Activated CD4-positive, alpha-beta T cell treated with anti-CD3 and anti-CD28 coated beads, Interleukin-2, amount 10 ng/mL, durations not matched to agents 7 days and 5 days (primary cell): ENCODE measurements at regions not wholly inside any gene's neighbourhood (a gene's known extent, or its start where the extent isn't known, plus 50 kb on each side); places are given as distances from the start of the nearest gene placed in this dataset.

Source experiments
- CTCF ChIA-PET: fragments of 350-600 bp; sonication (Branson Sonifier 250); formaldehyde crosslinking; loops from one replicate; lab custom pipeline; 2021; ENCODE audit warnings: antibody characterized with exemption; lab: Charles Lee
- POLR2A ChIA-PET: fragments of 350-600 bp; sonication (Branson Sonifier 250); formaldehyde crosslinking; loops from one replicate; lab custom pipeline; 2021; ENCODE audit warnings: antibody characterized with exemption; lab: Charles Lee
- DNase-seq: peaks from one replicate; pipeline ENCODE4 v3.0.0-alpha.2; 2020
- H3K27ac Mint-ChIP-seq: one replicate; pipeline ENCODE4 v1.8.0; 2021; ENCODE audit warnings: mild to moderate bottlenecking, moderate library complexity, mixed read lengths
- H3K27me3 Mint-ChIP-seq: one replicate; pipeline ENCODE4 v1.8.0; 2021; ENCODE audit warnings: mixed read lengths
- H3K36me3 Mint-ChIP-seq: one replicate; pipeline ENCODE4 v1.8.0; 2021; ENCODE audit warnings: low read depth, mixed read lengths
- H3K4me1 Mint-ChIP-seq: one replicate; pipeline ENCODE4 v1.8.0; 2021; ENCODE audit warnings: mixed read lengths
- H3K4me3 Mint-ChIP-seq: one replicate; pipeline ENCODE4 v1.8.0; 2021; ENCODE audit warnings: mild to moderate bottlenecking, moderate library complexity, mixed read lengths
- H3K9me3 Mint-ChIP-seq: one replicate; pipeline ENCODE4 v1.8.0; 2021; ENCODE audit warnings: mixed read lengths

DNA sequence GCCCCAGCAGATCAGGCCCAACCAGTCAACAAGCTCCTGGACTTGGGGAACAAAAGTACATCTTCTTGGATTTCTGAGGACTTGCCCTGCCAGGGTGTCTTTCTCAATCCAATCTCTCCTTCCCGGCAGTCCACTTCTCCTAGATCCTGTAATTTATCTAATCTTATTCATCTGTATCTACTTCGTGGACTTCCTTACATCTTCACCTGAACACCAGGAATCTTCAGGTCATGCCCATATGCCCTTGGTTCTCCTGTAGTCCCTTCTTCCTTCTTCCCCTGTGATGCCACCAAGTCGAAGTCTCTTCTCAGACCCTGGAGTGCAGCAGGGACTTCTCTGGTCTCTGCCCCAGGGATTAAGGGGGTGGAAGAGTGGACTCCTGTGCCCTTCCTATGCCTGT, 100.3 kb downstream of the ZNF280B start:
- H3K4me3 Mint-ChIP-seq, result no peak overlapping the region
- no peaks in the 10 kb centered on the region for H3K36me3 Mint-ChIP-seq
- DNase-seq, result no peak
- H3K9me3 Mint-ChIP-seq, result no peaks in the 10 kb centered on the region
- peak overlapping the region; percentile 15 for H3K27ac Mint-ChIP-seq
- peaks cover 42% of the 10 kb centered on the region for H3K27me3 Mint-ChIP-seq
- no peaks in the 10 kb centered on the region for H3K4me1 Mint-ChIP-seq
- ChIA-PET CTCF (interaction anchor here (1.3 kb wide), 1 partner anchor 19 kb away, joined by 3 read pairs; no protein-coding TSS in a partner anchor), POLR2A (no interaction called here)

DNA sequence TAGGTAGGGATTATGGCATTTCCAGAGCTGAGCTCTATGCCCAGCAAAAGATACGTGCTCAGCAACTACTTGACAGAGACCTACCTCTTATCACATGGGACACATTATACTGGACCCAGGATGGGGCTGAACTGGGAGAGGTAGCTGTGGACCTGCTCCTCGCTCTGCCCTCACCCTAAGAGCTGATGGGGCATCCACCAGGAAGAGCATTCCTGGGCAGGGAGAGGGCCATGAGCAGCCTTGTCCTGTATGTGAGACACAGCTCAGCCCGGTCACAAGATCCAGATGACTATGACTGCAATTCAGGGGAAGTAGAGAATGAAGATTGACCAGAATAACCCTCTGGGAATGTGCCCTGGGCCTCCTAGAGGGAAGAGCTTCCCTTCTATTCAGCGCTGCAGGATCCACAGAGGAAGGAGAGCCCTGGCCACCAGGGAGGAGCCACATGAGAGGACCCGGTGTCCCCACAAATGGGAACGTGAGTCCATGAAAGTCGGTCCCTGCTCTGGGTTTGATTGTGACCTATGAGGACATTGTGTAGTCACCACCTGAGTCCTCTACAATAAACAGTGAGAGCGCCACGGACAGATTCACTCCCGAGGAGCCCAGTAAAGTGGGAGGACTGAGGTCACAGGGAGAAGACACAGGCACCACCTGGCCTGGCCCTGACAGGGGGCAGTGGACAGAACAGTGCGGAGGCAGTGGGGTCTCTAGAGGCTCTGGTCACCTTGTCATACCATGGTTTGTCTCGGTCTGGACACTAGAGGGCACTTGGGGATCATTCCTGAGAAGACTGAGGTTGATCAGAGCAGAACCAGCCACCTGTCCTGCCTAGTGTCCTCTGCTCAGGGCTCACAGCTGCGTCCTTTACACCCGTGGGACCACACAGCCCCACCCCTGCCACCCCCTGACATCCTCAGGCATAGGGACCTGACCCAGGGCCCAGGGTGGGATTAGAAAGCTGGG, 99.5 kb downstream of the ZNF280B start:
- DNase-seq, result no peak
- CTCF ChIA-PET, result interaction anchor here (1.3 kb wide), 1 partner anchor 18 kb away, joined by 3 read pairs; no protein-coding TSS in a partner anchor
- Mint-ChIP-seq H3K27me3 (peaks cover 49% of the 10 kb centered on the region), H3K4me1 (no peaks in the 10 kb centered on the region), H3K36me3 (no peaks in the 10 kb centered on the region), H3K27ac (no peak overlapping the region), H3K4me3 (no peak overlapping the region), H3K9me3 (no peaks in the 10 kb centered on the region)
- POLR2A ChIA-PET, result no interaction called here

DNA sequence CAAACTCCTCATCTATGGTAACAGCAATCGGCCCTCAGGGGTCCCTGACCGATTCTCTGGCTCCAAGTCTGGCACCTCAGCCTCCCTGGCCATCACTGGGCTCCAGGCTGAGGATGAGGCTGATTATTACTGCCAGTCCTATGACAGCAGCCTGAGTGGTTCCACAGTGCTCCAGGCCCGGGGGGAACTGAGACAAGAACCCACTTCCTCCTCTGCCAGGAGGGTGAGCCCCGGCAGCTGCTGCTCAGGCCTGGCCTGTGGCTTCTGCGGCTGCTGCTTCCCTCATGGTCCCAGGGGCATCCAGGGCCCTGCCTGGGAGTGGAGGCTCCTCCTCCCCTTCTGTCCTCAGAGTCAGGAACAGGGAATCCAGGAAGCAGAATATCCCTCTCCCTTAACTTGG, 98.4 kb downstream of the ZNF280B start:
- Mint-ChIP-seq H3K36me3 (no peaks in the 10 kb centered on the region), H3K27me3 (peaks cover 59% of the 10 kb centered on the region), H3K9me3 (no peaks in the 10 kb centered on the region), H3K4me3 (no peak overlapping the region), H3K4me1 (no peaks in the 10 kb centered on the region), H3K27ac (no peak overlapping the region)
- no peak for DNase-seq
- CTCF ChIA-PET, result interaction anchor here (0.6 kb wide), 1 partner anchor 124 kb away, joined by 5 read pairs; no protein-coding TSS in a partner anchor
- POLR2A ChIA-PET, result no interaction called here

GRCh38 chr22:22410677-22411076, 97.9 kb downstream of the ZNF280B start:
- POLR2A ChIA-PET, result no interaction called here
- DNase-seq, result no peak
- Mint-ChIP-seq H3K9me3 (no peaks in the 10 kb centered on the region), H3K36me3 (no peaks in the 10 kb centered on the region), H3K27ac (no peak overlapping the region), H3K4me1 (no peaks in the 10 kb centered on the region), H3K4me3 (no peak overlapping the region), H3K27me3 (peaks cover 65% of the 10 kb centered on the region)
- CTCF ChIA-PET, result interaction anchor here (0.6 kb wide), 1 partner anchor 123 kb away, joined by 5 read pairs; no protein-coding TSS in a partner anchor

- Mint-ChIP-seq H3K4me3 (no peak overlapping the region), H3K27me3 (peaks cover 66% of the 10 kb centered on the region), H3K9me3 (no peaks in the 10 kb centered on the region), H3K36me3 (no peaks in the 10 kb centered on the region), H3K4me1 (no peaks in the 10 kb centered on the region), H3K27ac (no peak overlapping the region)
- CTCF ChIA-PET, result interaction anchor here (1.2 to 1.5 kb wide), 3 partner anchors 8 to 15 kb away, joined by 3 read pairs; no protein-coding TSS in a partner anchor
- no peak for DNase-seq
- POLR2A ChIA-PET, result no interaction called here
Observed at GRCh38 chr22:22414266-22414665, 94.3 kb downstream of the ZNF280B start.

GRCh38 chr22:22417495-22418162, 90.9 kb downstream of the ZNF280B start:
- Mint-ChIP-seq H3K4me1 (no peaks in the 10 kb centered on the region), H3K4me3 (no peak overlapping the region), H3K27me3 (peaks cover 65% of the 10 kb centered on the region), H3K27ac (no peak overlapping the region), H3K36me3 (no peaks in the 10 kb centered on the region), H3K9me3 (no peaks in the 10 kb centered on the region)
- CTCF ChIA-PET, result no interaction called here
- DNase-seq, result no peak
- POLR2A ChIA-PET, result no interaction called here

DNA sequence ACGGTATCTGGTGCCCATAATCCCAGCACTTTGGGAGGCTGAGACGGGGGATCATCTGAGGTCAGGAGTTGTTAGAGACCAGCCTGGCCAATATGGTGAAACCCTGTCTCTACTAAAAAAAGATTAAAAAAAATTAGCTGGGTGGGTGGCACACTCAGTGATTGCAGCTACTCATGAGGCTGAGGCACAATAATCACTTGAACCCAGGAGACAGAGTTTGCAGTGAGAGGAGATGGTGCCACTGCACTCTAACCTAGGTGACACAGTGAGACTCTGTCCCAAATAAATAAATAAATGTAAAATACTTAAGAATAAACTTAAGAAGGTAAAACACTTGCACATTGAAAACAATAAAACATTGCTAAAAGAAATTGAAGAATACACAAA, 90.4 kb downstream of the ZNF280B start:
- POLR2A ChIA-PET, result no interaction called here
- H3K27me3 Mint-ChIP-seq, result peaks cover 60% of the 10 kb centered on the region
- no peak overlapping the region for H3K27ac Mint-ChIP-seq
- no peak for DNase-seq
- no peaks in the 10 kb centered on the region for H3K4me1 Mint-ChIP-seq
- H3K9me3 Mint-ChIP-seq, result no peaks in the 10 kb centered on the region
- CTCF ChIA-PET, result no interaction called here
- H3K4me3 Mint-ChIP-seq, result no peak overlapping the region
- H3K36me3 Mint-ChIP-seq, result no peaks in the 10 kb centered on the region

- Mint-ChIP-seq H3K4me3 (no peak overlapping the region), H3K9me3 (no peaks in the 10 kb centered on the region), H3K27me3 (peaks cover 54% of the 10 kb centered on the region), H3K36me3 (no peaks in the 10 kb centered on the region), H3K27ac (no peak overlapping the region), H3K4me1 (no peaks in the 10 kb centered on the region)
- no peak for DNase-seq
- POLR2A ChIA-PET, result no interaction called here
- CTCF ChIA-PET, result interaction anchor here (0.6 kb wide), 1 partner anchor 418 kb away, joined by 5 read pairs; no protein-coding TSS in a partner anchor
Observed at GRCh38 chr22:22418957-22419356, 89.6 kb downstream of the ZNF280B start.

- ChIA-PET POLR2A (no interaction called here), CTCF (no interaction called here)
- peaks cover 43% of the 10 kb centered on the region for H3K27me3 Mint-ChIP-seq
- H3K4me3 Mint-ChIP-seq, result no peak overlapping the region
- no peak overlapping the region for H3K27ac Mint-ChIP-seq
- no peaks in the 10 kb centered on the region for H3K9me3 Mint-ChIP-seq
- H3K4me1 Mint-ChIP-seq, result no peaks in the 10 kb centered on the region
- no peaks in the 10 kb centered on the region for H3K36me3 Mint-ChIP-seq
- no peak for DNase-seq
Observed at GRCh38 chr22:22420580-22420979, 88.0 kb downstream of the ZNF280B start.

GRCh38 chr22:22421392-22421791, 87.2 kb downstream of the ZNF280B start:
- H3K27me3 Mint-ChIP-seq, result peaks cover 40% of the 10 kb centered on the region
- CTCF ChIA-PET, result interaction anchor here (1.7 kb wide), 1 partner anchor 9 kb away, joined by 4 read pairs; no protein-coding TSS in a partner anchor
- no peaks in the 10 kb centered on the region for H3K36me3 Mint-ChIP-seq
- H3K9me3 Mint-ChIP-seq, result no peaks in the 10 kb centered on the region
- no peak for DNase-seq
- POLR2A ChIA-PET, result no interaction called here
- no peak overlapping the region for H3K4me3 Mint-ChIP-seq
- no peak overlapping the region for H3K27ac Mint-ChIP-seq
- H3K4me1 Mint-ChIP-seq, result no peaks in the 10 kb centered on the region

DNA sequence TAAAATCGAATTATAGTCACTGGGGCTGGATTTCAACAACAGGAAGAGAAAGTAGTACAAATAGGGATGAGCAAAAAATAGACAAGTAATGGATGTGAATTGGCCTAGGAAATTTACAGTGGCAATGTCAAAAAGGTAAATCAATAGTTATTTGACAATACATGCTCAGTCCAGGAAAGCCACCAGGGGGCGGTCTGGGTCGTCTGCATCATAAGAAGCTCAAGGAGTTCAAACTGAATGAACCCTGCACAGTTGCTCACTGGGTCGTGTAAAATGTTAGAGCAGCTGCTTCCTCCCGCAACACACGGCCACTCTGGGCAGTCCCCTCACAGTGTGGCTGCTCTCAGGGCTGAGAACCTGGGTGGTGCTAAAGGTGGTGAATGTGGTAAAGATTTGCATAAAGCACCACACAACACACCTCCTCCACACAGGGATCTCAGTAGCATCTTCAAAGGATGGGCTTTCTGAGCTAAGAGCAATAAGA, 85.9 kb downstream of the ZNF280B start:
- Mint-ChIP-seq H3K27ac (no peak overlapping the region), H3K9me3 (no peaks in the 10 kb centered on the region), H3K36me3 (no peaks in the 10 kb centered on the region), H3K4me1 (no peaks in the 10 kb centered on the region), H3K4me3 (no peak overlapping the region), H3K27me3 (peaks cover 32% of the 10 kb centered on the region)
- ChIA-PET POLR2A (no interaction called here), CTCF (interaction anchor here (1.0 to 1.7 kb wide), 4 partner anchors 8 to 153 kb away, joined by 3 to 4 read pairs (median 3); no protein-coding TSS in a partner anchor)
- peak; percentile 82 for DNase-seq

DNA sequence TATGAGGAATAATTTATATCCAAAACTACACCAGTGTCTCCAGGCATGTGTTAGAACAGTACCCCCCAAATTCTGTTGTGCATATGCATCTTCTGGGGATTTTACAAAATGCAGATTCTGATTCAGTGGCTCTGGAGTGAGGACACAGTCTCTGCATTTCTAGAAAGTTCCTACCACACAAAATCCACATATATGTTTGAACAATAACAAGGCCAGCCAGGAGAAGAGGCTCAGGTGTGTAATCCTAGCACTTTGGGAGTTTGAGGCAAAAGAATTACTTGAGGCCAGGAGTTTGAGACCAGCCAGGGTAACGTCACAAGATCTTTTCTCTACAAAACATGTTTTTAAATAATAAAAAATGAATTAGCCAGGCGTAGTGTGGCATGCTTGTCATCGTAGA, 84.9 kb downstream of the ZNF280B start:
- H3K27me3 Mint-ChIP-seq, result peaks cover 30% of the 10 kb centered on the region
- H3K27ac Mint-ChIP-seq, result no peak overlapping the region
- no peaks in the 10 kb centered on the region for H3K4me1 Mint-ChIP-seq
- H3K4me3 Mint-ChIP-seq, result no peak overlapping the region
- POLR2A ChIA-PET, result no interaction called here
- DNase-seq, result no peak
- CTCF ChIA-PET, result no interaction called here
- no peaks in the 10 kb centered on the region for H3K9me3 Mint-ChIP-seq
- H3K36me3 Mint-ChIP-seq, result no peaks in the 10 kb centered on the region
